ENCODE measurements at regions not wholly inside any gene's neighbourhood (a gene's known extent, or its start where the extent isn't known, plus 50 kb on each side); places are given as distances from the start of the nearest gene placed in this dataset.

GRCh38 chr6:81648502-81648901 lies 104.0 kb downstream of the TENT5A start:
- Histone ChIP-seq H4K8ac (ENCODE audit: extremely low read depth, insufficient read depth, low read length) (no peak overlapping the region), H4K91ac (replicated peaks; ENCODE audit: insufficient read length, low read length) (no peak overlapping the region), H3K23me2 (ENCODE audit: low read depth, low read length) (no peaks in the 10 kb centered on the region), H2BK5ac (ENCODE audit: low read depth, low read length) (no peak overlapping the region), H2BK120ac (replicated peaks; ENCODE audit: low read depth, low read length) (no peak overlapping the region), H2BK20ac (ENCODE audit: low read length) (no peak overlapping the region), H3K14ac (ENCODE audit: insufficient read length) (no peak overlapping the region), H3K4me2 (ENCODE audit: insufficient read depth in 1 of 2, low read depth in 2 of 2, low read length in 2 of 2) (no peak overlapping the region), H3K9me3 (ENCODE audit: insufficient read depth in 2 of 2, low read depth in 1 of 2, low read length in 1 of 2) (no peaks in the 10 kb centered on the region), H4K20me1 (replicated peaks in 1 of 2; ENCODE audit: control insufficient read depth in 1 of 2, insufficient read depth in 2 of 2, low read length in 2 of 2) (no peaks in the 10 kb centered on the region), H3K23ac (ENCODE audit: insufficient read length) (no peak overlapping the region), H3K9ac (replicated peaks in 1 of 4; ENCODE audit: extremely low read depth in 1 of 4, low read depth in 3 of 4, low read length in 3 of 4) (no peak overlapping the region), H3K79me2 (ENCODE audit: control insufficient read depth in 1 of 2, insufficient read depth in 2 of 2, low read length in 2 of 2) (no peaks in the 10 kb centered on the region), H3K4ac (replicated peaks; ENCODE audit: insufficient read length, low read depth, low read length) (no peak overlapping the region), H3K27ac (ENCODE audit: low read depth, low read length) (no peak overlapping the region), H3K18ac (ENCODE audit: extremely low read depth, low read length) (no peak overlapping the region), H2BK15ac (ENCODE audit: low read length) (no peak overlapping the region), H2AK5ac (ENCODE audit: low read depth, low read length) (no peak overlapping the region), H2BK12ac (ENCODE audit: low read depth, low read length) (no peak overlapping the region), H3K4me1 (replicated peaks in 1 of 4; ENCODE audit: control insufficient read depth in 3 of 4, insufficient read depth in 4 of 4, low read length in 3 of 4) (no peaks in the 10 kb centered on the region), H3K79me1 (ENCODE audit: low read depth, low read length) (no peaks in the 10 kb centered on the region), H3K36me3 (ENCODE audit: control insufficient read depth in 2 of 4, insufficient read depth in 4 of 4, low read length in 3 of 4) (no peaks in the 10 kb centered on the region), H3K27me3 (replicated peaks in 1 of 4; ENCODE audit: control insufficient read depth in 3 of 4, extremely low read depth in 1 of 4, insufficient read depth in 3 of 4, low read length in 3 of 4) (no peaks in the 10 kb centered on the region), H3K56ac (replicated peaks; ENCODE audit: insufficient read length, low read depth, low read length) (no peak overlapping the region), H3K4me3 (ENCODE audit: extremely low read depth in 1 of 4, insufficient read depth in 2 of 4, low read depth in 3 of 4, low read length in 4 of 4) (no peak overlapping the region), H4K5ac (ENCODE audit: insufficient read length, low read depth, low read length) (no peak overlapping the region), H2AFZ (ENCODE audit: low read length) (no peak overlapping the region)
- ChIA-PET CTCF (ENCODE audit: partially characterized antibody) (no interaction called here), POLR2A (ENCODE audit: partially characterized antibody) (no interaction called here)
- DNase-seq (ENCODE audit: low read depth in 1 of 2, low spot score in 2 of 2), result no peak
- 91% methylated on average over 2 of the region's 2 CpGs; no CpG with 5 or more reads in 1 of the 2 experiments for WGBS, 2 experiments (ENCODE audit: extremely low coverage in 1 of 2, insufficient coverage in 1 of 2, insufficient read length in 1 of 2, insufficient replicate concordance in 2 of 2, low coverage in 1 of 2, low lambda C conversion rate in 2 of 2, missing lambda C conversion rate in 1 of 2)
- FAIRE-seq, result no peak
- TF ChIP-seq FOSL1 (IDR thresholded peaks at IDR 0.05; ENCODE audit: insufficient read depth, low read depth, low read length) (no peak), CTBP2 (IDR thresholded peaks at IDR 0.05; ENCODE audit: borderline replicate concordance, insufficient read depth, insufficient read length, low read length) (no peak), TEAD4 (IDR thresholded peaks at IDR 0.05; ENCODE audit: low read depth, low read length) (no peak), PHF8 (conservative IDR thresholded peaks at IDR 0.05; ENCODE audit: low read depth, low read length) (no peak)

Data from H1 (cell line).